Peyer's patch (tissue), 4 donors: ENCODE measurements at regions not wholly inside any gene's neighbourhood (a gene's known extent, or its start where the extent isn't known, plus 50 kb on each side); places are given as distances from the start of the nearest gene placed in this dataset.

Source experiments
- POLR2A ChIP-seq, 2 donors: fragments of 450-650 bp; IDR thresholded peaks; one replicate each; pipeline ENCODE4 v1.5.1; 2017; ENCODE audit warnings: antibody characterized with exemption in 2 of 2, mild to moderate bottlenecking in 2 of 2, moderate library complexity in 2 of 2
- TF ChIP-seq, protein P1 (sequence below), 6 experiments: fragments of 450-650 bp in 4 of 6; fragments of 200-600 bp in 2 of 6; sonication (generic) in 1 of 6; IDR thresholded peaks; one replicate each; pipeline ENCODE4 v1.5.1; 2017 to 2019; ENCODE audit warnings: antibody characterized with exemption in 6 of 6, mild to moderate bottlenecking in 3 of 6, moderate library complexity in 1 of 6

- TF ChIP-seq POLR2A (IDR thresholded peaks at IDR 0.05), result no peak
- TF ChIP-seq, protein P1, sequence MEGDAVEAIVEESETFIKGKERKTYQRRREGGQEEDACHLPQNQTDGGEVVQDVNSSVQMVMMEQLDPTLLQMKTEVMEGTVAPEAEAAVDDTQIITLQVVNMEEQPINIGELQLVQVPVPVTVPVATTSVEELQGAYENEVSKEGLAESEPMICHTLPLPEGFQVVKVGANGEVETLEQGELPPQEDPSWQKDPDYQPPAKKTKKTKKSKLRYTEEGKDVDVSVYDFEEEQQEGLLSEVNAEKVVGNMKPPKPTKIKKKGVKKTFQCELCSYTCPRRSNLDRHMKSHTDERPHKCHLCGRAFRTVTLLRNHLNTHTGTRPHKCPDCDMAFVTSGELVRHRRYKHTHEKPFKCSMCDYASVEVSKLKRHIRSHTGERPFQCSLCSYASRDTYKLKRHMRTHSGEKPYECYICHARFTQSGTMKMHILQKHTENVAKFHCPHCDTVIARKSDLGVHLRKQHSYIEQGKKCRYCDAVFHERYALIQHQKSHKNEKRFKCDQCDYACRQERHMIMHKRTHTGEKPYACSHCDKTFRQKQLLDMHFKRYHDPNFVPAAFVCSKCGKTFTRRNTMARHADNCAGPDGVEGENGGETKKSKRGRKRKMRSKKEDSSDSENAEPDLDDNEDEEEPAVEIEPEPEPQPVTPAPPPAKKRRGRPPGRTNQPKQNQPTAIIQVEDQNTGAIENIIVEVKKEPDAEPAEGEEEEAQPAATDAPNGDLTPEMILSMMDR (IDR thresholded peaks at IDR 0.05), result no peak
These were observed 143.9 kb downstream of the TLE3 start for GRCh38 chr15:69953816-69954215.
